ENCODE measurements at regions not wholly inside any gene's neighbourhood (a gene's known extent, or its start where the extent isn't known, plus 50 kb on each side); places are given as distances from the start of the nearest gene placed in this dataset.
"Not testable (repeated sequence)": the region's sequence is repeated elsewhere in the genome, so short reads cannot be mapped to it uniquely, and the experiment has no call there.

GRCh38 chr1:38736399-38736798, 123.2 kb downstream of the RRAGC start:
- no peaks in the 10 kb centered on the region for H3K36me3 Mint-ChIP-seq
- no peak overlapping the region for H3K27ac Mint-ChIP-seq
- peaks cover 7% of the 10 kb centered on the region for H3K27me3 Mint-ChIP-seq
- H3K4me1 Mint-ChIP-seq: no peaks in the 10 kb centered on the region
- H3K4me3 Mint-ChIP-seq: no peak overlapping the region
- no peaks in the 10 kb centered on the region for H3K9me3 Mint-ChIP-seq

DNA sequence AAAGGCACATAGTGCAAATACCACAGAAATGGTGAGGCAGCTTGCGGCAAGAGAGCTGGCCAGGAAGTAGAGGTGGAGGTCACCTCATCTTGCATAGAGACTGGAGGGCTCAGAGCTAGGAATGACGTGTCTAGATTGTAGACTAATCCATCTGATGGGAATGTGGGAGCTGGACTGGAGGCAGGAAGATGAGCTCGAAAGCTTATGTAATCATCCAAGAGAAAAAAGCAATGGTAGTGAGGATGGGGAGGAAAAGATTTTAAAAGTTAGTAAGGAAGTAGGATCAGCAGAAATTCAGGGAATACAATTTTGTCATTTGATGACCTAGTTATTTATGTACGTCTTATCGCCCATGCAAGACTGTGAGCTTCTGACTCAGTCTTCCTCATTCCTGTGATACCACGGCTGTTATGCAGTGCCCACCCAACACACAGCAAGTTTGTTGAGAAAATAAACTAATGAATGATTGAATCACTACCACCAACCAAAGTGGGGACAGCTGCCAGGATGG, 123.9 kb downstream of the RRAGC start:
- H3K4me3 Mint-ChIP-seq: no peak overlapping the region
- no peaks in the 10 kb centered on the region for H3K9me3 Mint-ChIP-seq
- H3K27ac Mint-ChIP-seq: no peak overlapping the region
- H3K4me1 Mint-ChIP-seq: no peaks in the 10 kb centered on the region
- H3K27me3 Mint-ChIP-seq: peaks cover 10% of the 10 kb centered on the region
- H3K36me3 Mint-ChIP-seq: no peaks in the 10 kb centered on the region

GRCh38 chr1:38733761-38734160, 125.8 kb downstream of the RRAGC start:
- no peak overlapping the region for H3K4me3 Mint-ChIP-seq
- H3K9me3 Mint-ChIP-seq: no peaks in the 10 kb centered on the region
- H3K4me1 Mint-ChIP-seq: no peaks in the 10 kb centered on the region
- H3K27me3 Mint-ChIP-seq: peaks cover 17% of the 10 kb centered on the region
- H3K36me3 Mint-ChIP-seq: no peaks in the 10 kb centered on the region
- no peak overlapping the region for H3K27ac Mint-ChIP-seq

GRCh38 chr1:38730511-38731397, 128.8 kb downstream of the RRAGC start:
- H3K4me3 Mint-ChIP-seq: no peak overlapping the region
- H3K27me3 Mint-ChIP-seq: peaks cover 40% of the 10 kb centered on the region
- no peak overlapping the region for H3K27ac Mint-ChIP-seq
- no peaks in the 10 kb centered on the region for H3K4me1 Mint-ChIP-seq
- no peaks in the 10 kb centered on the region for H3K36me3 Mint-ChIP-seq
- no peaks in the 10 kb centered on the region for H3K9me3 Mint-ChIP-seq

DNA sequence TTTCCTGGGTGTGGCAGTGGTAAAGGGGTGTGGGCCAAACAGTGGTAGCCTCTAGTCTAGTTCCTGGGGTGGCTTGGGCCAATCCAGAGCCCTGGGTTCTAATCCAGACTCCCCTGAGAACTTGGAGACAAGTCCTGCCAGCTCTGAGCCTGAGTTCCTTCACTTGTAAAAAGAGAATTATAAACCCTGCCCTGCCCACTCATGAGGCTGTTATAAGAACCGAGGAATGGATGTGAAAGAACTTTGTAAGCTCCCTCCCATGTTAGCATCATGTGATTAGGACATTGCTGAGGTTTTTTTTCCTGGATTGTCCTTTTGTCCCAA, 131.0 kb downstream of the RRAGC start:
- no peak overlapping the region for H3K4me3 Mint-ChIP-seq
- no peaks in the 10 kb centered on the region for H3K9me3 Mint-ChIP-seq
- H3K36me3 Mint-ChIP-seq: no peaks in the 10 kb centered on the region
- peaks cover 48% of the 10 kb centered on the region for H3K27me3 Mint-ChIP-seq
- H3K27ac Mint-ChIP-seq: no peak overlapping the region
- no peaks in the 10 kb centered on the region for H3K4me1 Mint-ChIP-seq

GRCh38 chr1:38727684-38728584, 131.6 kb downstream of the RRAGC start:
- Mint-ChIP-seq H3K4me3 (no peak overlapping the region), H3K27me3 (peaks cover 52% of the 10 kb centered on the region), H3K4me1 (no peaks in the 10 kb centered on the region), H3K27ac (no peak overlapping the region), H3K9me3 (no peaks in the 10 kb centered on the region), H3K36me3 (no peaks in the 10 kb centered on the region)

GRCh38 chr1:38725321-38725961, 134.1 kb downstream of the RRAGC start:
- peaks cover 49% of the 10 kb centered on the region for H3K27me3 Mint-ChIP-seq
- H3K4me1 Mint-ChIP-seq, H3K4me3 Mint-ChIP-seq, H3K9me3 Mint-ChIP-seq, H3K36me3 Mint-ChIP-seq, H3K27ac Mint-ChIP-seq: not testable (repeated sequence)

DNA sequence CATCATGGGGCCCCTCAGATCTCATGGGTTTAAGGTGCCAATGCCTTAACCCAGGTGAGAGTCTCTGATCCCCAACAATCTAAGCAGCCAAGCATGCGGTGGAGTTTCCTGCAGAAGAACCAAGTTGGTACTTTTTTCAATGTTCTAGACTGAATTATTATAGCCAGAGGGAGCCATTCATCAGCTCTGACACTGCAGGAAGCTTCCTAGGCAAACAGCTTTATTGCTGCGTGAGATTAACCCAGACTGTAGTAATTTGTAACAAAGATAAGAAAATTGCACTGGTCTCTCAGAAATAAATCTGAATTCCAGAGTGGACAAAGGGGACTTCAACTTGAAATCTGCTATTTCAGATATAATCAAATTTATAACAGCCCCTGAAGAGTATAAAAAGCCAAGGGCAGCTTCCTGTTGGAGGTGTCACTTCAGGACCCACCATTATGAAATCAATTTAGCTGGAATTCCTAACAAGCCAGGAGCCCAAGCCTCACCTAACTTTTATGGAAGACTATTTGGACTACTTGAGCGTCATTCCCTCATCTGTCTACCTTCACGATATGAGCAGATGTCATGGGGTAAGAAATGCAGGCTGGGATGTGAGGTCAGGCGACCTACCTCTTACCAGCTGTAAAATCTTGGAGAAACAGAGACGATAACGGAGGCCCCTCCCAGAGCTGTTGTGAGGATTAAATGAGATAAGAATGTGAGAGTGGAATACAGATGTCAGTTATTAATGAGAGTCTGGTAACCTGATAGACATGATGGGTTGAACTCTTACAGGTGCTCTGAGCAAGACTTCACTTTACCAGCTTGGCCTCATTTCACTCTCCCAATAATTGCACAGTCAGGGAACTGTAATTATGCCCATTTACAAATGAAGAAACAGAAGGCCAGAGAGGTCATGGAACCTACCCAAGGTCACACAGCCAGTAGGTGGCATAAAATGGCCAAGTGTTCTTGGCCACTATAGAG, 135.1 kb downstream of the RRAGC start:
- H3K4me1 Mint-ChIP-seq: no peaks in the 10 kb centered on the region
- H3K4me3 Mint-ChIP-seq: no peak overlapping the region
- no peak overlapping the region for H3K27ac Mint-ChIP-seq
- no peaks in the 10 kb centered on the region for H3K9me3 Mint-ChIP-seq
- H3K27me3 Mint-ChIP-seq: peaks cover 50% of the 10 kb centered on the region
- H3K36me3 Mint-ChIP-seq: no peaks in the 10 kb centered on the region

GRCh38 chr1:38721816-38722215, 137.8 kb downstream of the RRAGC start:
- H3K9me3 Mint-ChIP-seq: no peaks in the 10 kb centered on the region
- H3K27ac Mint-ChIP-seq: no peak overlapping the region
- H3K27me3 Mint-ChIP-seq: peaks cover 35% of the 10 kb centered on the region
- H3K36me3 Mint-ChIP-seq: no peaks in the 10 kb centered on the region
- H3K4me3 Mint-ChIP-seq: no peak overlapping the region
- H3K4me1 Mint-ChIP-seq: no peaks in the 10 kb centered on the region

GRCh38 chr1:38719880-38720279, 139.7 kb downstream of the RRAGC start:
- no peak overlapping the region for H3K27ac Mint-ChIP-seq
- no peaks in the 10 kb centered on the region for H3K9me3 Mint-ChIP-seq
- H3K4me1 Mint-ChIP-seq: no peaks in the 10 kb centered on the region
- H3K27me3 Mint-ChIP-seq: peaks cover 22% of the 10 kb centered on the region
- no peaks in the 10 kb centered on the region for H3K36me3 Mint-ChIP-seq
- H3K4me3 Mint-ChIP-seq: no peak overlapping the region

DNA sequence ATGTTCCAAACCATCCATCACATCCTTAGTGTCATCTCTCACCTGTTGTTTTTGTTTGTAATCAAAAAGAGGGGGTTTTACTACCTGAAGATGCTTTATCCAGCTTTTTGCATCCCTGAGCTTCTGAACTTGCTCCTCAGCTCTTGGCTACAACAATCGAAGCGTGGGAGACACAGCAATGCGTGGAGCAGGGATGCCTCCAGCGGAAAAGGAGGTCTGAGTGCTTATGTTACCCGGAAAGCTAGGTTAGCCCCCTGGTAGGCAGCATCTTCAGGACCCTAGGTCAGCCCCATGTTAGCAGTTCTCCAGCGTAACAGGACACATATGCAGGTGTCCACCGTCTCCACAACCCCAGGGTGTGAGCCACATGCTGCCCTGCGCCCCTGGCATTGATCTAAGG, 141.5 kb downstream of the RRAGC start:
- Mint-ChIP-seq H3K4me1 (no peaks in the 10 kb centered on the region), H3K4me3 (no peak overlapping the region), H3K27ac (no peak overlapping the region), H3K27me3 (peaks cover 12% of the 10 kb centered on the region), H3K36me3 (no peaks in the 10 kb centered on the region), H3K9me3 (no peaks in the 10 kb centered on the region)

- Mint-ChIP-seq H3K27me3 (peaks cover 7% of the 10 kb centered on the region), H3K9me3 (peaks cover 5% of the 10 kb centered on the region), H3K27ac (no peak overlapping the region), H3K36me3 (no peaks in the 10 kb centered on the region), H3K4me3 (no peak overlapping the region), H3K4me1 (no peaks in the 10 kb centered on the region)
Observed at GRCh38 chr1:38716229-38716628, 143.3 kb downstream of the RRAGC start.

DNA sequence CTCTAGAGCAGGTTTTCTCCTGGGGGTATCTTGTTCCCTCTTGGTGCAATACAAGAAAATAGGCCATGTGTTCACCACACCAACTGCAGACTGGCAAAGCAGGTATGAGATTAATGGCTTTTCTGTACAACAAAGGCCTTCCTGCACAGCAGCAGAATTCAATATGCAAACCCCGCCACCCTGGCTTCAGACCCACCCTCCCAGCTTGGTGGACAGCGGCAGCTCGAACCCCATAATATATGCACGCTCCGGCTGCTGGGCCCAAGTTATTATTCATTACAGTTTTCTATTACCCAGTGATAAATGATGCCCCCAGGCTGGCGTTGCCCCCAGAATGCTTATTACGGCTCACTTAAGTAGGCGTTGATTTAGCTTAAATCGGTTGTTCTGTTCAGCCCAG, 144.2 kb downstream of the RRAGC start:
- peaks cover 5% of the 10 kb centered on the region for H3K9me3 Mint-ChIP-seq
- H3K4me3 Mint-ChIP-seq: no peak overlapping the region
- H3K27me3 Mint-ChIP-seq: peaks cover 7% of the 10 kb centered on the region
- no peaks in the 10 kb centered on the region for H3K36me3 Mint-ChIP-seq
- H3K27ac Mint-ChIP-seq: no peak overlapping the region
- no peaks in the 10 kb centered on the region for H3K4me1 Mint-ChIP-seq

- Mint-ChIP-seq H3K4me3 (no peak overlapping the region), H3K4me1 (no peaks in the 10 kb centered on the region), H3K27ac (no peak overlapping the region), H3K9me3 (peaks cover 5% of the 10 kb centered on the region), H3K36me3 (no peaks in the 10 kb centered on the region), H3K27me3 (peaks cover 3% of the 10 kb centered on the region)
Observed at GRCh38 chr1:38712046-38712445, 147.5 kb downstream of the RRAGC start.

All from activated naive CD4-positive, alpha-beta T cell treated with anti-CD3 and anti-CD28 coated beads, Interleukin-2, amount 50 U/mL, for 24 hours (primary cell).